ENCODE measurements at regions not wholly inside any gene's neighbourhood (a gene's known extent, or its start where the extent isn't known, plus 50 kb on each side); places are given as distances from the start of the nearest gene placed in this dataset.

- TF ChIP-seq POLR2A (IDR thresholded peaks at IDR 0.05) (no peak), CTCF (IDR thresholded peaks at IDR 0.05) (no peak)
Observed at GRCh38 chr6:21533678-21534077, 59.9 kb upstream of the SOX4 start.

All from adrenal gland (tissue), 5 donors.